ENCODE measurements at regions not wholly inside any gene's neighbourhood (a gene's known extent, or its start where the extent isn't known, plus 50 kb on each side); places are given as distances from the start of the nearest gene placed in this dataset.

GRCh38 chr4:94006932-94007331 lies 178.4 kb downstream of the ATOH1 start:
- Histone ChIP-seq H3K9me3 (ENCODE audit: control insufficient read depth in 4 of 4, insufficient read depth in 3 of 4, low read length in 3 of 4) (no peaks in the 10 kb centered on the region), H3K27ac (ENCODE audit: low read depth in 1 of 2, low read length in 1 of 2) (no peak overlapping the region), H3K27me3 (ENCODE audit: control insufficient read depth in 3 of 3, insufficient read depth in 3 of 3, low read length in 2 of 3) (no peaks in the 10 kb centered on the region), H3K36me3 (ENCODE audit: control insufficient read depth in 4 of 4, insufficient read depth in 4 of 4, low read length in 4 of 4) (no peaks in the 10 kb centered on the region), H3K9ac (ENCODE audit: insufficient read depth in 1 of 2, low read length in 2 of 2) (no peak overlapping the region), H3K4me3 (no peak overlapping the region), H3K4me1 (ENCODE audit: control insufficient read depth in 5 of 5, insufficient read depth in 5 of 5, low read length in 5 of 5) (peaks cover 0 to 4% (median 0%) of the 10 kb centered on the region in 5 donors)
- ATAC-seq (ENCODE audit: insufficient read depth, low FRiP score) (no peak), DNase-seq (no peak)
- 83 to 91% methylated on average over 1 of the region's 1 CpG for WGBS, 2 donors
- no peak for TF ChIP-seq CTCF (IDR thresholded peaks at IDR 0.05; ENCODE audit: control extremely low read depth, extremely low read depth)

GRCh38 chr4:94011190-94011589 lies 182.6 kb downstream of the ATOH1 start:
- Histone ChIP-seq H3K4me1 (ENCODE audit: control insufficient read depth in 5 of 5, insufficient read depth in 5 of 5, low read length in 5 of 5) (peaks cover 0 to 4% (median 0%) of the 10 kb centered on the region in 5 donors), H3K36me3 (ENCODE audit: control insufficient read depth in 4 of 4, insufficient read depth in 4 of 4, low read length in 4 of 4) (no peaks in the 10 kb centered on the region), H3K27ac (ENCODE audit: low read depth in 1 of 2, low read length in 1 of 2) (no peak overlapping the region), H3K9me3 (ENCODE audit: control insufficient read depth in 4 of 4, insufficient read depth in 3 of 4, low read length in 3 of 4) (no peaks in the 10 kb centered on the region), H3K27me3 (ENCODE audit: control insufficient read depth in 3 of 3, insufficient read depth in 3 of 3, low read length in 2 of 3) (no peaks in the 10 kb centered on the region), H3K4me3 (no peak overlapping the region), H3K9ac (ENCODE audit: insufficient read depth in 1 of 2, low read length in 2 of 2) (no peak overlapping the region)
- 63 to 69% methylated on average over 2 of the region's 2 CpGs for WGBS, 2 donors
- TF ChIP-seq CTCF (IDR thresholded peaks at IDR 0.05; ENCODE audit: control extremely low read depth, extremely low read depth) = no peak
- DNase-seq (no peak), ATAC-seq (ENCODE audit: insufficient read depth, low FRiP score) (peak; percentile 12)

GRCh38 chr4:94014484-94015136 lies 186.1 kb downstream of the ATOH1 start:
- no peak overlapping the region for H3K27ac ChIP-seq (ENCODE audit: low read depth in 1 of 2, low read length in 1 of 2)
- H3K4me3 ChIP-seq = no peak overlapping the region
- no peaks in the 10 kb centered on the region for H3K27me3 ChIP-seq (ENCODE audit: control insufficient read depth in 3 of 3, insufficient read depth in 3 of 3, low read length in 2 of 3)
- DNase-seq (no peak), ATAC-seq (ENCODE audit: insufficient read depth, low FRiP score) (no peak)
- no peak overlapping the region for H3K9ac ChIP-seq (ENCODE audit: insufficient read depth in 1 of 2, low read length in 2 of 2)
- H3K4me1 ChIP-seq (ENCODE audit: control insufficient read depth in 5 of 5, insufficient read depth in 5 of 5, low read length in 5 of 5) = no peaks in the 10 kb centered on the region
- TF ChIP-seq CTCF (IDR thresholded peaks at IDR 0.05; ENCODE audit: control extremely low read depth, extremely low read depth) = no peak
- WGBS, 2 donors = 79 to 86% methylated on average over 3 of the region's 3 CpGs
- H3K36me3 ChIP-seq (ENCODE audit: control insufficient read depth in 4 of 4, insufficient read depth in 4 of 4, low read length in 4 of 4) = no peaks in the 10 kb centered on the region
- peaks cover 0 to 4% (median 0%) of the 10 kb centered on the region in 4 donors for H3K9me3 ChIP-seq (ENCODE audit: control insufficient read depth in 4 of 4, insufficient read depth in 3 of 4, low read length in 3 of 4)

GRCh38 chr4:94015956-94016355 lies 187.4 kb downstream of the ATOH1 start:
- H3K9me3 ChIP-seq (ENCODE audit: control insufficient read depth in 4 of 4, insufficient read depth in 3 of 4, low read length in 3 of 4) = peaks cover 0 to 4% (median 0%) of the 10 kb centered on the region in 4 donors
- 87 to 97% methylated on average over 1 of the region's 1 CpG for WGBS, 2 donors
- no peaks in the 10 kb centered on the region for H3K27me3 ChIP-seq (ENCODE audit: control insufficient read depth in 3 of 3, insufficient read depth in 3 of 3, low read length in 2 of 3)
- no peak for DNase-seq
- ATAC-seq (ENCODE audit: insufficient read depth, low FRiP score) = no peak
- no peaks in the 10 kb centered on the region for H3K4me1 ChIP-seq (ENCODE audit: control insufficient read depth in 5 of 5, insufficient read depth in 5 of 5, low read length in 5 of 5)
- H3K4me3 ChIP-seq = no peak overlapping the region
- TF ChIP-seq CTCF (IDR thresholded peaks at IDR 0.05; ENCODE audit: control extremely low read depth, extremely low read depth) = no peak
- no peak overlapping the region for H3K9ac ChIP-seq (ENCODE audit: insufficient read depth in 1 of 2, low read length in 2 of 2)
- H3K27ac ChIP-seq (ENCODE audit: low read depth in 1 of 2, low read length in 1 of 2) = no peak overlapping the region
- H3K36me3 ChIP-seq (ENCODE audit: control insufficient read depth in 4 of 4, insufficient read depth in 4 of 4, low read length in 4 of 4) = no peaks in the 10 kb centered on the region
